ENCODE measurements at regions not wholly inside any gene's neighbourhood (a gene's known extent, or its start where the extent isn't known, plus 50 kb on each side); places are given as distances from the start of the nearest gene placed in this dataset.

DNA sequence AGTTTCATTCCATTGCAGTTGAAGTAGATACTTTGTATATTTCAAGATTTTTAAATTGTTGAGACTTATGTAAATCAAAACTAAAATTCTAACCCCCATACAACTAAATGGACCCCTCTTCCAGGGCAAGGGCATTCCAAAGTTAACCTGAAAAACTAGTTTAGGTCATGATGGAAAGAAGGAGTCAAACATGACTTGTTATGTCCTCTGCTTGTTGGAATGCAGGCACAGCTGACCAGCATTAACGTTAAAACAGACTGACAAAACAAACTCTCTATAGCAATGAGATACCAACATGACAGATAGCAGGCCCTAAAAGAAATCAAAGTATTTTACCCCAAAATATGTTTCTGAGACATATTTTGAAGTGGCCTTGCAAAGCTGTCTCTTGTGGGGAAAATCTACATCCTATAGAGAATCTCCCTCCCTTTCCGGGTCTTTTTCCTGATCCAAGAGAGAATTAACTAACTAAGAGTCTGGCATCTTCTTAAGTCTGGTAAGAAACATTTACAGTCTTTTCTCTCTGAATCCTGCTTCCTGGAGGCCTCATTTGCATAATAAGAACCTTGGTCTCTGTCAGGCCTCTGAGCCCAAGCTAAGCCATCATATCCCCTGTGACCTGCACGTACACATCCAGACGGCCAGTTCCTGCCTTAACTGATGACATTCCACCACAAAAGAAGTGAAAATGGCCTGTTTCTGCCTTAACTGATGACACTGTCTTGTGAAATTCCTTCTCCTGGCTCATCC lies 124.3 kb upstream of the ATXN1 start:
- TF ChIP-seq ATF3 (IDR thresholded peaks at IDR 0.05) (no peak), ATF3 (CRISPR knock-in tag; conservative IDR thresholded peaks at IDR 0.05) (no peak), NELFE (IDR thresholded peaks at IDR 0.05; ENCODE audit: insufficient read depth, insufficient read length) (no peak), ZNF274 (IDR thresholded peaks at IDR 0.05; ENCODE audit: borderline replicate concordance, low read depth, low read length) (no peak), DACH1 (IDR thresholded peaks at IDR 0.05; ENCODE audit: partially characterized antibody) (no peak), TRIM28 (IDR thresholded peaks at IDR 0.05) (no peak), SRSF9 (IDR thresholded peaks at IDR 0.05; ENCODE audit: borderline replicate concordance, low read depth, low read length) (no peak), CTCF (IDR thresholded peaks at IDR 0.05 in 2 of 3, conservative IDR thresholded peaks at IDR 0.05 in 1 of 3; ENCODE audit: insufficient read depth in 2 of 3, low read depth in 1 of 3, low read length in 3 of 3) (no peak), L3MBTL2 (IDR thresholded peaks at IDR 0.05) (no peak), FOXK2 (conservative IDR thresholded peaks at IDR 0.05 in 1 of 2, IDR thresholded peaks at IDR 0.05 in 1 of 2; ENCODE audit: low read depth in 2 of 2) (no peak), ZNF695 (CRISPR knock-in tag; IDR thresholded peaks at IDR 0.05) (no peak), ARID2 (IDR thresholded peaks at IDR 0.05) (no peak)
- TF ChIP-seq, protein P1, sequence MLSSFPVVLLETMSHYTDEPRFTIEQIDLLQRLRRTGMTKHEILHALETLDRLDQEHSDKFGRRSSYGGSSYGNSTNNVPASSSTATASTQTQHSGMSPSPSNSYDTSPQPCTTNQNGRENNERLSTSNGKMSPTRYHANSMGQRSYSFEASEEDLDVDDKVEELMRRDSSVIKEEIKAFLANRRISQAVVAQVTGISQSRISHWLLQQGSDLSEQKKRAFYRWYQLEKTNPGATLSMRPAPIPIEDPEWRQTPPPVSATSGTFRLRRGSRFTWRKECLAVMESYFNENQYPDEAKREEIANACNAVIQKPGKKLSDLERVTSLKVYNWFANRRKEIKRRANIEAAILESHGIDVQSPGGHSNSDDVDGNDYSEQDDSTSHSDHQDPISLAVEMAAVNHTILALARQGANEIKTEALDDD (IDR thresholded peaks at IDR 0.05): no peak
- TF ChIP-seq, protein P2, sequence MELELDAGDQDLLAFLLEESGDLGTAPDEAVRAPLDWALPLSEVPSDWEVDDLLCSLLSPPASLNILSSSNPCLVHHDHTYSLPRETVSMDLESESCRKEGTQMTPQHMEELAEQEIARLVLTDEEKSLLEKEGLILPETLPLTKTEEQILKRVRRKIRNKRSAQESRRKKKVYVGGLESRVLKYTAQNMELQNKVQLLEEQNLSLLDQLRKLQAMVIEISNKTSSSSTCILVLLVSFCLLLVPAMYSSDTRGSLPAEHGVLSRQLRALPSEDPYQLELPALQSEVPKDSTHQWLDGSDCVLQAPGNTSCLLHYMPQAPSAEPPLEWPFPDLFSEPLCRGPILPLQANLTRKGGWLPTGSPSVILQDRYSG (tag; conservative IDR thresholded peaks at IDR 0.05; ENCODE audit: low read depth): no peak

Data from K562 (cell line).